ENCODE measurements at regions not wholly inside any gene's neighbourhood (a gene's known extent, or its start where the extent isn't known, plus 50 kb on each side); places are given as distances from the start of the nearest gene placed in this dataset.

DNA sequence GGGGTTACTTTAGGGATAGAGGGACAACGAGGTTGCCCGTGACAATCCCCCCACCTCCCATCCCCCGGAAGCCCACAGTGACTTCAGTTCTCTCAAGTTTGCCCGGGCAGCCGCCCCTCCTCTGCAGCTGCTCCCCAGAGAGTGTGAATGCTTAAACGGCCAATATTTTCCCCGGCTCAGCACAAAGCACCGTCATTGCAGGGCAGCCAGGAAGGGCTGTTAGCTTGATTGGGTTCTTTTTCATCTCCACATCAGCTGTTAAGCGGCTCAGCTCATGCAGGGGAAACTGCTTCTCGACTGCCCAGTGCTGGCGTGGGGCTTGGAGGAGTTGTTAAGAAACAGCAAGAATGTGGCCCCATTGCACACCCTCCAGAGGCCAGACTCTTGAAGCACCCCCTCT is 120.5 kb upstream of the NCOR2 start:
- peak in 2 of 3 donors; percentile 69 to 84 for DNase-seq (ENCODE audit: low read depth in 2 of 3, low spot score in 2 of 3)

DNA sequence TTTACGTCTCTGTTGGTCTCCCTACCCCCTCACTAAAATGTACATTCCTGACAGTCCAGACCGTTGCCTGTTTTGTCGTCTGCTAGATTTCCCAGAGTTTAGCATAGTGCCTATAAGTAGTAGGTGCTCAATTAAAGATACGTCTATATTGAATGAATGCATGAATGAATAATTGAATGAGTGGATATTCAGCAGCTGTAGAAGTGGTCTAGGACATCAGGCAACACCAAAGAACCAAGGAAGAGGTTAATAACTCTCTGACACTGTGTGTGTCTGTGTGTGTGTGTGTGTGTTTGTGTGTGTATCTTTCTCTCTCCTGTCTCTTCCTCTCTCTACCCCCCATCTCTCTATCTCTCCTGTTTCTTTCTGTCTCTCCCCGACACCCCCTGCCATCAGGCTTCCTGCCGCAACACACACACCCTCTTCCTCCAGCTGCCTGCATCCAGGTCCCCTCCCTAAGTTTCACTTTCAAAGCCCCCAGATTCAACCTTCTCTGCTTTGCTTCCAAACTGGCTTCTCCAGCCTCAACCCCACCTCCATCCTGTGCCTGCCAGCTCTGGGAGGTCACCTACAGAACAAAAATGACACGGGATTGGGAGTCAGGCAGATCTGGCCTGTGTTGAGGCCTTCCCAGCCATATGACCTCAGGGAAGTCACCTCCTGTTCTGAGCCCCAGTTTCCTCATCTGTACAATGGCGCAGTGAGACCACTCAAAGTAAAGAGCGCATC is 119.9 kb upstream of the NCOR2 start:
- peak in 2 of 3 donors; percentile 47 to 70 for DNase-seq (ENCODE audit: low read depth in 2 of 3, low spot score in 2 of 3)

DNA sequence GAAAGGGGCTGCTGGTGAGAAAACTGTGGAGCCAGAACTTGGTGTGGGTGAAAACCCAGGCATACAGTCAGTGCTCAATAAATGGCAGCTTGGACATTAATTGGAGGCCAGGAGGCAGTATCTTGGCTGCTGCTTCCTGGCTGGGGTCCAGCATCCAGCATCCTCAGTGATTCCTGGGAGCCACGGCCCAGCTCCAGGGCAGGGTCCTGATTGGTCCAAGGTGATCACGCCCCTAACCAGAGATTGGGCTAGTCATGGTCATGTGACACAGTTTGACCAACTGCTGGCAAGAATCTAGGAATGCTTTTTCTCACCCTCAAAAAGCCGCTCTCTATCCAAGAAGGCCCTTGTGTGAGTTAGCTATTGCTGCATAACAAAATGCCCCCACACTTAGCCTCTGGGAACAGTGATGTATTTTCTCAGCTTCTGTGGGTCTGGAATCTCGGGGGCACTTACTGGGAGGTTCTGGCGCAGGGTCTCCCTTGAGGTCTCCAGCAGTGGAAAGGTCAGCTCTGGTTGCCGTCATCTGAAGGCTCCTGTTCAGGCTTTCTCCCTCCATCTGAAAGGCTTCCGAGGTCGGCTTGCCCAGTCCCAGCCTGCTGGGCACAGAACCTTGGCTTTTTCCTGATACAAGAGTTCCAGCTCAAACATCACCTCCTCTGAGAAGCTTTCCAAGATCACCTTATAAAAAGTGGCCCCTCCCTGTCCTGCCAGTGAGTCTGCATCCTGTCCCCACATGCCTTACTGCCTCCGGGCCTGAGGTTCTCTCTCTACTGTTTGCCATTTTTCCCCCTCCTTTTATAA is 119.2 kb upstream of the NCOR2 start:
- no peak for DNase-seq (ENCODE audit: low read depth in 2 of 3, low spot score in 2 of 3)

DNA sequence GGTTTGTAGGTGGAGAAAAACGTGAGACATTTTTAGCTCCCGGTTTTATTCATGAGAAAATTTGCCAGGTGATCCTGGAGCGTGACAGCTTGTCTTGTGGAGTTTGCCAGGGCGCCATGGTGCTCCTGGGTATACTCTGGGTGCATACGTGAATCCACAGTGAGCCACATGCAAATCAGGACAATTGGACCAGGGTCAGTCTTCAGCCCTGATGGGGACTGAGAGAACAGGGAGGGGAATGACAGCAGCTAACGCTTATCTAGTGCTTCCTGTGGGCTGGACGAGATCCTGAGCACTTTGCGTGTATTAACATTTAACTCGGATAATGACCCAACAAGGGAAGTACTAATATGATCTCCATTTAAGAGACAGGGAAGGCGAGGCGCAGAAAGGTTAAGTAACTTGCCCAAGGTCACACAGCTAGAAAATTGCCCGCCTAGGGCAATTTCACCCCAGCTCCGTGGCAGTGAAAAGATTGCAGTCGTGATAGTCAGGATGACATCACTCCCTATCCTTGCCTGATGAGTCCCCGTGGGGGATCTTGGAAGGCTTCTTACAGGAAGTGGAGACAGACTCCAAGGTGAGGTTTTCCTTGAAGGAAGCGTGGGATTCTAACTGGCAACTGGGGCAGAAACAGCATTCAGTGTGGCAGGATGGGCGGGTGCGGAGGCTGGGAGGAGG is 118.4 kb upstream of the NCOR2 start:
- no peak for DNase-seq (ENCODE audit: low read depth in 2 of 3, low spot score in 2 of 3)

DNA sequence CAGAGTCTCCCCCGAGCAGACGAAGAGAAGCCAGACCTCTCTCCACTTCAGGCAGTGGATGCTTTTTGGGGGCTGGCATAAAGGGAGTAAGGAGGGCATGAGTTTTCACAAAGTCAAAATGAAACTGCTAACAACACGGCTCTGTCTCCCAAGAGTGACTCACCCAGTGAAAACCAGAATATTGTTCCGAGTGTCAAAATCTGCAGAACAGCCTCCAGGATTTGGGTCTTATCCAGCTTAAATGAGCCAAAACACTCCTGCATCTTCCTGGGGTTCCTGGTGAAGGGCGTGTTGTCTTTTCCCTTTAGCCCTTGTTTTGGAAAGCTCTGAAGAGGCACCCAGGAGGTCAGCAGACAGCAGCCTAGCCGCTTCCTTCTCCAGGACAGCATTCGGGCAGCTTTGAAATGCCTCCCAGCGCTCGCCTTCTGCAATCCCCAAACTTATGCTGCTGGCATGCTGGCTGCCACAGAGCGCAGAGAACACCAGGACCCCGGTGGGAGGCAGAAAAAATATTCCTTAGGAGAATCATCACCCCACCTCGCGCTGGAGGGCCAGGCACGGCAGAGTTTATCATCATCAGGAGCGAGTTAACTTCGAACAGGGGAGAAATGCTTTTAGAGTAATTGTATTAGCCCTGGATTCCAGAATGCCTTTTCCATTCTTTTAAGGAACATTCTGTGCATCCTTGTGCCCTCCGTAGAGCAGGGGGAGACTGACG is 117.7 kb upstream of the NCOR2 start:
- DNase-seq (ENCODE audit: low read depth in 2 of 3, low spot score in 2 of 3): no peak

DNA sequence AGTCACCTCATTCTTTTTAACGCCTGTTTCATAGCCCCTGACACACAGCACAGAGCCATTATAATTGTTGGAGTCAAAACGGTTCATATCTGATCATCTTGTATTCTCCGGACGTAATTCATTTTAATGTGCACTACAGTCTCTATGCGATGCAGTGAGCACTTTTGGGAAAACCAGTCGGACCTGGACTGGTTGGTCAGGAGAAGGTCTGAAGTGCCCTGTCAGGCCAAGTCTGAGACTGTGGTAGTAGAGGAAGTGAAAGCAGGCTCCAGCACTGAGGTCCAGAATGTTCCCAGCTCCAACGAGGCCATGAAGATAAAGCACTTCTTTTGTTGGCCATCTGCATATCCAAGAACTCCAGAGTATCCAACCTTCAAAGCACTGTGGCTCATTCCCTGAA is 117.1 kb upstream of the NCOR2 start:
- DNase-seq (ENCODE audit: low read depth in 2 of 3, low spot score in 2 of 3): no peak

DNA sequence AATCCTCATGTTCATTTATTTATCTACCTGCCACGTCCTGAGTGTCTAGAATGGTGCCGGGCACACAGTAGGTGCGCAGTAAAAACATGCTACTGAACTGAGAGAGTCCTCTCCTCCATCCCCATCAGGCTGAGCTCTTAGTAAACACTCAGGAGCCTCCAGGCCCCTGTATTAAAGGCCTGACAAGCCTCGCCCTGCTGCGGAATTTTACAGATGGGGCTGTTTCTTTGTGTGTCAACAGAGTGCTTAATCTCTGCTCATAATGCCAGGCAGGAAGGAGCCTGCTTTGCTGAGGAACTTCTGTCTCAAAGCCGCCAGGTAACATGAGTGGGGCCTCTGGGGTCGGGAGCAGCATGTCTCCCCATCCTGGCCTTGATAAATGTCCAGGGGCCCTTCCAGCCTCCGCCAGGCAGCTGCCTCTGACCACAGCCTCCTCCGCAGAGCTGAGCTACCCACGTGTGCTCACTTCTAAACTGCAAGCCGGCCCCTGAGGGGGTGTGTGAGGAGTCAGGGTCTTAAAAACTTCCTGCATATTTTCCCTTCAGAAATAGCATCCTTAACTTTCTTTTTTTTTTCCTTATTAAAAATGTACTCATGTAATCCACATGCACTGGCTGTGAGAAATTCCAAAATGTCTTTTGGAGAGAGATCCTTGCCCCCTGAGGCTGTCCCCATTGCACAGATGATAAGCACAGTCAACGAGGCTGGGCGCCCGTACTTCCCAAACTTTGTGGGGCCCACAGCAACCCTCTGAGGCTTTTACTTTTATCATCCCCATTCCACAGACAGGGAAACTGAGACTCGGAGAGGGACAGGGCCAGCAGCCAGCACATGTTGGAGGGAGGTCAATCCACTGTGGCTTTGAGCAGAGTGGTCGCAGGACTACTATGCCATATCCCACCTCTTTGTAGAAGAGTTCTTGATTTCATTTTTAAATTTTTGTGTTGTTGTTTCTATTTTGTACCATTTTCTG is 116.0 kb upstream of the NCOR2 start:
- DNase-seq (ENCODE audit: low read depth in 2 of 3, low spot score in 2 of 3): no peak

DNA sequence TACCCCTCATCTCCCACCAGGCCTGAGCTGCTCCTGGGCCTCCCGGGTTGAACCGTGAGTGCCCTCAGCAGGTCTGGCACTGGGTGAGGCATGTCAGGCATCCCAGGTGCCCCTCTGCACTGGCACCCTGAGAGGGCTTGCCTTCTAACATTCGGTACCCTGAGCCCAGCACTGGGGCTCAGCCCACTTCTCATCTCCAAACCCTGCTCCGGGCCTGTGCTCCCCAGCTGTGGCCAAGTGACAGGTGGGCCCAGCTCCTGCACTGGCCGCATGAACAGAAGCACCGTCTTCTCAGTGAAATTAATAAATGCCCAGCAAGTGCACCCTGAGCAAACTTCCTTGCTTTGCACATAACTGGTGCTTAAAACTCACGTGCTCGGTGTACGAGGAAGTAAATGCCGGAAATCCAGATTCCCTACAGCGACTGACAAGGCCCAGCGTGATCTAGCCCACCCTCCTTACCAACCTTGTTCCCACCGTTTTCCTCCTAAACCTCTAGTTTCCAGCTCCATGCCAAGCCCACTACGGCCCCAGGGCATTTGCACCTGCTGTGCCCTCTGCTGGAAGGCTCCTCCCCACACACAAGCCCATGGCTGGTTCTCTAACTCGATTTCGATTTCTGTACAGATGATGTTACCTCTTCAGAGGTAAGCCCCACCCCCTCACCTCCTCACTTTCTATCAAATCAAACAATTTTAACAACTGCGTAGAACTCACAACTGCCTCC is 115.2 kb upstream of the NCOR2 start:
- no peak for DNase-seq (ENCODE audit: low read depth in 2 of 3, low spot score in 2 of 3)

DNA sequence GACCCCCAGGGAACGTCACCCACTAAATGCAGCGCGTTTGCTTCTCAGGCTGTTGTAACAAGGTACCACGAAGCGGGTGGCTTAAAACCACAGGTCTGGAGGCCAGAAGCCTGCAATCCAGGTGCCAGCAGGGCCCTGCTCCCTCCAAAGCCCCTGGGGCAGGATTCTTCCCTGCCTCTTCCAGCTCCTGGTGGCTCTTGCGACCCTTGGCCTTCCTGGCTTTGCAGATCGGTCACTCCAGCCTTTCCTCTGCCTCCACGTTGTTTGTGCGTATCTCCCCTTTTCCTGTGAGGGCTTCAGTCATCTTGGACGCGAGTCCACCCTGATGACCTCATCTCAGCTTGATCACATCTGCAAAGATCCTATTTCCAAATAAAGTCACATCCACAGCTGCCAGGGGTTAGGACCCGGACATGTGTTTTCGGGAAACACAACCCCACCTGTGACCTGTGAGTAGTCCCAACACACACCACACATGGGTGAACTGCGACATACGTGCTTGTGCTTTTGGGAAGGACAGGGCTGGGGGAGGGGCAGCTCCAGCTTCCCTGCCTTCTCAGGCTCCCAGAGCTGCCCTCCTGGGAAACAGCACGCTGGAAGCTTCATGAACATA is 114.5 kb upstream of the NCOR2 start:
- no peak for DNase-seq (ENCODE audit: low read depth in 2 of 3, low spot score in 2 of 3)

DNA sequence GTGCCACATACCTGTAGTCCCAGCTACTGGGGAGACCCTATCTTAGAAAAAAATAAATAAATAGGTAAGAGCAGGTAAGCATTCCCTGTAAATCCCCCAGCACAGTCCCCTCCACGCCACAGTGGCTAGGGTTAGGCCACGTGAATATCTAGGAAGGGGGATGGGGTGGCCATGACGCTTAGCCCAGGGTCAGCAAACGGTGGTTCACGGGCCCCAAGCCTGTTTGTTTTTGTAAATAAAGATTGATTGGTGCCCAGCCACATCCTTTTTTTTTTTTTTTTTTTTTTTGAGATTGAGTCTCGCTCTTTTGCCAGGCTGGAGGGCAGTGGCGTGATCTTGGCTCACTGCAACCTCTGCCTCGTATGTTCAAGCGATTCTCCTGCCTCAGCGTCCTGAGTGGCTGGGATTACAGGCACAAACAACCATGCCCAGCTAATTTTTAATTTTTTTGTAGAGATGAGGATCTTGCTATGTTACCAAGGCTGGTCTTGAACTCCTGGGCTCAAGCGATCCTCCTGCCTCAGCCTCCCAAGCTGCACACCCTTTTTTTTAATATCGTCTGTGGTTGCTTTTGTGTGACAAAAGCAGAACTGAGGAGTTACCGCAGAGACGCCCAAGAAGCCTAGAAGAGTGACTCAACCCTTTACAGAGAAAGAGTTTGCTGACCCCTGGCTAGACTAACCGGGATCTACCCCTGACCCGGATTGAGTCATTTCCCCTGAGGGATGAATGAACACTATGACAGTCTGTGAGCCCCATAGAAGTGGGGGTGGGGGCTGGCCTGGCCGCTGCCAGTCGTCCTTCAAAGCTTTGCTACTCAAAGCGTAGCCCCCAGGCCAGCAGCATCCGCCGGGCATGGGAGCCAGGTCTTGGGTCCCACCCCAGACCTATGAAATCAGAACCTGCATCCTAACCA is 113.7 kb upstream of the NCOR2 start:
- peak in 2 of 3 donors; percentile 93 to 96 for DNase-seq (ENCODE audit: low read depth in 2 of 3, low spot score in 2 of 3)

DNA sequence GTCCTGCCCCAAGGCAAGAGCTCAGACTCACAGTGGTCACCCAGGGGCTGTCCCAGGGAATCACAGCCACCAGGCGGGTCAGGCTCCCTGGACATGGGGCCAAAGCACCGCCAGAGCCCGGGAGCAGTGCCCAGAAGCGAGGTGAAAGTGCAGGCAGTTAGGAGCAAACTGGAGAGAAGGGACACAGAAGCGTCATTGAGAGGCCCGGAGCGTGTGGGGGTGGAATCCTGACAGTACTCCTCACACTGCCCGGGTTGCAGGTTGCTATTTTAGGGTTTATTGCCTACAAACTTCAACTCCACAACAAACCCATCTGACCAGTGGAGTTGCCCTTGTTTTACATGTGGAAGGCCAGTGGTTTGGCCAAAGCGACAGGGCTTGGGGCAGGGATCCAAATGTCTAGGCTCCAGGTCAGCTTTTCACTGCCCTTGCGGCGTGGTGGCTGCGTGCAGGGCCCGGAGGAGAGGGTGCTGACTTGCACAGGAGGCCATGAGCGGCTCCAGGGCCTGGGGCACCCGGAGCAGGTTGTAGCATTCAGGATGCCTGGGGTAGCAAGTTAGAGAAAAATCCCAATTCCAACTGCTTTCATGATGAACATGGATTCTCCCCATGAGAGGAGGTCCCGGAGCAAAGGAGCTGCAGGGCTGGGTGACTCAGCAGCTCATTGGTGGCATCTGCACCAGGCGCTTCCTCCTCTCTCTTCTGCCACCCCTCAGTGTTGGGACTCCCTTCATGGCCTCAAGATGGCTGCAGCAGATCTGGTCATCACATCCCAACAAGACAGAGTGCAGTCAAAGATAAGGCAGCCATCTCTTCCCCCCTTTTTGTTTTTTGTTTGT is 112.3 kb upstream of the NCOR2 start:
- peak in 1 of 3 donors; percentile 28 for DNase-seq (ENCODE audit: low read depth in 2 of 3, low spot score in 2 of 3)

DNA sequence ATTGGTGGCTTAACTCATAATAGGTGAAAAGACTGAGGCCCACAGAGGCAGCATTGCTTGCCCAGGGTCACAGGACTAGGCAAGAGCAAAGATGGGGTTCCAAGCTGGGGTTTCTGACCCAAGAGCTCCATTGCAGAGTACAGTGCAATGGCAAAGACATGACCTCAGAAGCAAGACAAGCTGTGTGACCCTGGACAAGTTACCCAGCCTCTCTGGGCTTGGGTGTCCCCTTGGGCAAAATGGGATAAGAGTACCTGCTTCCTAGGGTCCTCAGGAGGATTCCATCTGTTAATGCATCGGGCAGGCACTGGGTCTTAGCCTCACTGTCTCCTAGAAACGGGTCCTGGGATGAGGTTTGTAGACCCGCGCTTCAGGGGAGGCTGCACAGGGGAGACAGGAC is 111.6 kb upstream of the NCOR2 start:
- DNase-seq (ENCODE audit: low read depth in 2 of 3, low spot score in 2 of 3): no peak

DNA sequence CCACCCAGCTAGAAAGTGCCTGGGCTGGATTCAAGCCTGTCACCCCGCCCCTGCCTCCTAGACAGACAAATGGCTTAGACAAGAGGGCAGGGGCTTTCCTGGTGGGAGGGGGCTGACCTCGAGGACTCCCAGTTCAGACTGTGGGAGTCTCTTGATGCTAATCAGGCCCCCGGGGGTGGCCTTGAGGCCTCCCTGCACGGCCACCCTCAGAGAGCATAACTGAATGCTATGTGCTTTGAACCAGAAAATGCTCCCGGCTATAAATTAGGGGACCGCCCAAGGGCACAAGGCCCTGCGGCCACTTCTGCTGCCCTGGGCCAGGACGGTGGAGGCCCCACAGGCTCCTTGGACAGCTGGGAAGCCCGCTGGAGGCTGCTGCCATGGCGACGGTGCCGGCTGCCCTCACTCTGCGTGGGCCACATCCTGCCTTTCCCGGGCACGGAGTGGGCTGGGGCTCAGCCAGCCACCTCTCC is 111.0 kb upstream of the NCOR2 start:
- no peak for DNase-seq (ENCODE audit: low read depth in 2 of 3, low spot score in 2 of 3)

DNA sequence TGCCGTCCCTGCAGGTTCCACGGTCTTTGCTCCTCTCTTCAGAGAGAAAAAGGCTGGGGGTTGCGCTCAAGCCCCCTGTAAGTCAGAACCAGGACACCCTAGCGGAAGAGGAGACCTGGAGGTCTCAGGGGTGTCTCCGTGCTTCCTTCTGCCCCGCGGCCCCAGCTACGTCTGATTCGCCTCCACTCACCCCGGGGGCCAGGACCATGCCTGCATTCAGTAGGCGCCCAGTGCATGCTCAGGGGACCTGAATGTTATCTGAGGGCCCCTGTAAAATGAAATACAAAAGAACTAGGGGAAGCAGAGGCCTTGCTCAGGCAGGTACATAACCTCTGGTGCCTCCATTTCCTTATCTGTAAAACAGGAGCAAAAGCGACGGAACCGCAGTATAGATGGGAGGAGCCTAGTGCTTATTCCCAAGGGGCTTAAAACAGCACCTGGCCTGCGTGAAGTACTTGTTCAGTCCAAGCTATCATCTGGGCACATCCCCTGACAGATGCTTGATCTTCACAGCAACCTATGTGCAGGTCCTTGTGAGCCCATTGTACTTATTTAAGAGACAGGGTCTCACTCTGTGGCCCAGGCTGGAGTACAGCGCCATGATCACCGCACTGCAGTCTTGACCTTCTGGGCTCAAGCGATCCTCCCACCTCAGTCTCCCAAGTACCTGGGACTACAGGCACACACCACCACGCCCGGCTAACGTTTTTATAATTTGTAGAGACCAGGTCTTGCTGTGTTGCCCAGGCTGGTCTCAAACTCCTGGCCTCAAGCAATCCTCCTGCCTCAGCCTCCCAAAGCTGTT is 110.3 kb upstream of the NCOR2 start:
- DNase-seq (ENCODE audit: low read depth in 2 of 3, low spot score in 2 of 3): no peak

DNA sequence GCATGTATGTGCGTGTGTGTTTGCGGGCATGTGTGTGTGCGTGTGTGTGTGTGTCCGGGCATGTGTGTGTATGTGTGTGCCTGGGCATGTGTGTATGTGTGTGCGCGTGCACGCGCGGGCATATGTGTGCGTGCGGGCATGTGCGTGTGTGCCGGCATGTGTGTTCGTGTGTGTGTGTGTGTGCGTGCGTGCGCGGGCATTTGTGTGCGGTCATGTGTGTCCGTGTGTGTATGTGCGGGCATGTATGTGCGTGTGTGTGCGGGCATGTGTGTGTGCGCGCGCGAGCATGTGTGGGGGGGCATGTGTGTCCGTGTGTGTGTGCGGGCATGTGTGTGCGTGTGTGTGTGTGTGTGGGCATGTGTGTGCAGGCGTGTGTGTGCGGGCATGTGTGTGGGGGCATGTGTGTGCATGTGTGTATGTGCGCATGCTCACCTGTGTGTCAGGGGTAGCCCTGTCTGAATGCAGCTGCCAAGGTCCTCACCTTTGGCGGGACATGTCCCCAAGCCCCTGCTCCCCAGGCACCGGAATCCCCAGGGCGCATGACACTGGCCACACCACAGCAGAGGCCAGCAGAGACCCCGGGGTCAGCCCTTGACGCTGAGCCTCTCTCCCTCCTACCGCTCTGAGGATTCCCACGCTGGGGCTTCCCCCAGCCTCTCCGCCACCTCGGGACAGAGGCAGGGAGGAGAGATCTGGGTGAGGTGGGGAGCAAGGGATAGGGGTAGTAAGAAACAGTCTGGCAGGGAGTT is 109.5 kb upstream of the NCOR2 start:
- DNase-seq (ENCODE audit: low read depth in 2 of 3, low spot score in 2 of 3): no peak

Measured in hematopoietic multipotent progenitor cell (in vitro differentiated cells).